ENCODE measurements at regions not wholly inside any gene's neighbourhood (a gene's known extent, or its start where the extent isn't known, plus 50 kb on each side); places are given as distances from the start of the nearest gene placed in this dataset.
"Not testable (repeated sequence)": the region's sequence is repeated elsewhere in the genome, so short reads cannot be mapped to it uniquely, and the experiment has no call there.

GRCh38 chr21:27525780-27526179 lies 558.9 kb upstream of the ADAMTS5 start:
- Mint-ChIP-seq H3K4me1 (no peaks in the 10 kb centered on the region), H3K9me3 (peaks cover 0 to 12% (median 6%) of the 10 kb centered on the region in 7 donors), H3K4me3 (no peak overlapping the region), H3K27me3 (ENCODE audit: low read depth in 3 of 3) (no peaks in the 10 kb centered on the region), H3K27ac (no peak overlapping the region), H3K36me3 (no peaks in the 10 kb centered on the region)
- Histone ChIP-seq H3K36me3 (replicated peaks in 1 of 2; ENCODE audit: control insufficient read depth in 1 of 2, insufficient read depth in 2 of 2, low read length in 2 of 2) (no peaks in the 10 kb centered on the region), H3K4me3 (replicated peaks in 1 of 3; ENCODE audit: low read depth in 2 of 3, low read length in 3 of 3) (no peak overlapping the region), H2AFZ (ENCODE audit: insufficient read depth, low read depth, low read length, poor library complexity, severe bottlenecking) (no peak overlapping the region), H4K20me1 (ENCODE audit: insufficient read depth, low read length) (no peaks in the 10 kb centered on the region), H3K9ac (ENCODE audit: insufficient read depth, low read length, poor library complexity, severe bottlenecking) (no peak overlapping the region), H3K79me2 (ENCODE audit: insufficient read depth, low read length) (no peaks in the 10 kb centered on the region), H3K4me1 (ENCODE audit: control insufficient read depth in 1 of 2, insufficient read depth in 2 of 2, low read length in 2 of 2) (no peaks in the 10 kb centered on the region), H3K4me2 (replicated peaks; ENCODE audit: extremely low read depth, low read length, poor library complexity, severe bottlenecking) (no peak overlapping the region), H3K9me3 (replicated peaks in 1 of 2; ENCODE audit: control insufficient read depth in 1 of 2, insufficient read depth in 1 of 2, low read length in 2 of 2) (peaks cover 0 to 3% of the 10 kb centered on the region in 2 donors), H3K27ac (ENCODE audit: low read depth in 1 of 2, low read length in 2 of 2) (no peak overlapping the region), H3K27me3 (ENCODE audit: control insufficient read depth in 2 of 2, insufficient read depth in 2 of 2, low read length in 2 of 2) (no peaks in the 10 kb centered on the region)
- WGBS (ENCODE audit: insufficient coverage): no CpG with 5 or more reads among the region's 4 CpGs
- no peak for DNase-seq
- intact Hi-C loops (cut with micrococcal nuclease): no loop called here
- no peak for TF ChIP-seq CTCF (IDR thresholded peaks at IDR 0.05)

GRCh38 chr21:27519361-27519760 lies 552.5 kb upstream of the ADAMTS5 start:
- TF ChIP-seq CTCF (IDR thresholded peaks at IDR 0.05): no peak
- H3K36me3 ChIP-seq (replicated peaks in 1 of 2; ENCODE audit: control insufficient read depth in 1 of 2, insufficient read depth in 2 of 2, low read length in 2 of 2): no peaks in the 10 kb centered on the region
- Mint-ChIP-seq H3K27me3 (ENCODE audit: low read depth in 3 of 3) (no peaks in the 10 kb centered on the region), H3K9me3 (peaks cover 0 to 23% (median 11%) of the 10 kb centered on the region in 7 donors), H3K4me3 (no peak overlapping the region), H3K27ac (no peak overlapping the region), H3K4me1 (no peaks in the 10 kb centered on the region), H3K36me3 (no peaks in the 10 kb centered on the region)
- H3K4me1 ChIP-seq (ENCODE audit: control insufficient read depth in 1 of 2, insufficient read depth in 2 of 2, low read length in 2 of 2): no peaks in the 10 kb centered on the region
- H4K20me1 ChIP-seq (ENCODE audit: insufficient read depth, low read length): no peaks in the 10 kb centered on the region
- intact Hi-C loops (cut with micrococcal nuclease): no loop called here
- no peak overlapping the region for H3K27ac ChIP-seq (ENCODE audit: low read depth in 1 of 2, low read length in 2 of 2)
- H2AFZ ChIP-seq (ENCODE audit: insufficient read depth, low read depth, low read length, poor library complexity, severe bottlenecking): no peak overlapping the region
- H3K4me3 ChIP-seq (replicated peaks in 1 of 3; ENCODE audit: low read depth in 2 of 3, low read length in 3 of 3): no peak overlapping the region
- H3K4me2 ChIP-seq (replicated peaks; ENCODE audit: extremely low read depth, low read length, poor library complexity, severe bottlenecking): no peak overlapping the region
- no peak overlapping the region for H3K9ac ChIP-seq (ENCODE audit: insufficient read depth, low read length, poor library complexity, severe bottlenecking)
- peaks cover 10 to 16% of the 10 kb centered on the region in 2 donors for H3K9me3 ChIP-seq (replicated peaks in 1 of 2; ENCODE audit: control insufficient read depth in 1 of 2, insufficient read depth in 1 of 2, low read length in 2 of 2)
- no peak for DNase-seq
- no peaks in the 10 kb centered on the region for H3K27me3 ChIP-seq (ENCODE audit: control insufficient read depth in 2 of 2, insufficient read depth in 2 of 2, low read length in 2 of 2)
- no peaks in the 10 kb centered on the region for H3K79me2 ChIP-seq (ENCODE audit: insufficient read depth, low read length)

- H3K27ac Mint-ChIP-seq; H3K27me3 ChIP-seq (ENCODE audit: control insufficient read depth in 2 of 2, insufficient read depth in 2 of 2, low read length in 2 of 2); H3K4me1 ChIP-seq (ENCODE audit: control insufficient read depth in 1 of 2, insufficient read depth in 2 of 2, low read length in 2 of 2); H4K20me1 ChIP-seq (ENCODE audit: insufficient read depth, low read length); H3K4me1 Mint-ChIP-seq; intact Hi-C loops (cut with micrococcal nuclease); H3K4me3 ChIP-seq (replicated peaks in 1 of 3; ENCODE audit: low read depth in 2 of 3, low read length in 3 of 3); H3K36me3 Mint-ChIP-seq; H3K4me3 Mint-ChIP-seq; H3K27ac ChIP-seq (ENCODE audit: low read depth in 1 of 2, low read length in 2 of 2); H3K9ac ChIP-seq (ENCODE audit: insufficient read depth, low read length, poor library complexity, severe bottlenecking); H3K79me2 ChIP-seq (ENCODE audit: insufficient read depth, low read length); DNase-seq; H2AFZ ChIP-seq (ENCODE audit: insufficient read depth, low read depth, low read length, poor library complexity, severe bottlenecking); H3K4me2 ChIP-seq (replicated peaks; ENCODE audit: extremely low read depth, low read length, poor library complexity, severe bottlenecking); H3K36me3 ChIP-seq (replicated peaks in 1 of 2; ENCODE audit: control insufficient read depth in 1 of 2, insufficient read depth in 2 of 2, low read length in 2 of 2); H3K27me3 Mint-ChIP-seq (ENCODE audit: low read depth in 3 of 3): not testable (repeated sequence)
- peaks cover 8 to 16% of the 10 kb centered on the region in 2 donors for H3K9me3 ChIP-seq (replicated peaks in 1 of 2; ENCODE audit: control insufficient read depth in 1 of 2, insufficient read depth in 1 of 2, low read length in 2 of 2)
- peaks cover 0 to 21% (median 11%) of the 10 kb centered on the region in 7 donors for H3K9me3 Mint-ChIP-seq
- WGBS (ENCODE audit: insufficient coverage): 71% methylated on average over 2 of the region's 2 CpGs
Observed at GRCh38 chr21:27517177-27517576, 550.3 kb upstream of the ADAMTS5 start.
